Liver (tissue), 3 donors: ENCODE measurements at regions not wholly inside any gene's neighbourhood (a gene's known extent, or its start where the extent isn't known, plus 50 kb on each side); places are given as distances from the start of the nearest gene placed in this dataset.
"Not testable (repeated sequence)": the region's sequence is repeated elsewhere in the genome, so short reads cannot be mapped to it uniquely, and the experiment has no call there.

Source experiments
- CTCF ChIP-seq: fragments of 150-350 bp; IDR thresholded peaks from 2 replicates; pipeline ENCODE4 v1.5.1; 2017; ENCODE audit warnings: improper control_type of control experiment, low read depth, low read length; ENCODE audit not compliant: missing input control
- EGR1 ChIP-seq, 2 donors: IDR thresholded peaks; 2 replicates each; pipeline ENCODE4 v1.6.1; 2016 to 2018; ENCODE audit warnings: antibody characterized with exemption in 2 of 2, low read depth in 2 of 2
- FOXA1 ChIP-seq: IDR thresholded peaks from 2 replicates; pipeline ENCODE4 v1.6.1; 2016; ENCODE audit warnings: antibody characterized with exemption
- FOXA2 ChIP-seq: IDR thresholded peaks from 2 replicates; pipeline ENCODE4 v1.6.1; 2016; ENCODE audit warnings: antibody characterized with exemption
- HNF4G ChIP-seq: IDR thresholded peaks from 2 replicates; pipeline ENCODE4 v1.6.1; 2016; ENCODE audit warnings: antibody characterized with exemption
- JUND ChIP-seq, 2 donors: IDR thresholded peaks; 2 replicates each; pipeline ENCODE4 v1.6.1; 2016; ENCODE audit warnings: antibody characterized with exemption in 2 of 2
- MAX ChIP-seq: IDR thresholded peaks from 2 replicates; pipeline ENCODE4 v1.6.1; 2016; ENCODE audit warnings: antibody characterized with exemption
- RAD21 ChIP-seq, 2 donors: IDR thresholded peaks; 2 replicates each; pipeline ENCODE4 v1.6.1; 2016; ENCODE audit warnings: antibody characterized with exemption in 2 of 2, mild to moderate bottlenecking in 2 of 2
- REST ChIP-seq: IDR thresholded peaks from 2 replicates; pipeline ENCODE4 v1.6.1; 2016; ENCODE audit warnings: antibody characterized with exemption, mild to moderate bottlenecking
- RXRA ChIP-seq, 2 donors: IDR thresholded peaks; 2 replicates each; pipeline ENCODE4 v1.6.1; 2017 to 2018; ENCODE audit warnings: antibody characterized with exemption in 2 of 2, mild to moderate bottlenecking in 1 of 2
- SP1 ChIP-seq: IDR thresholded peaks from 2 replicates; pipeline ENCODE4 v1.6.1; 2018; ENCODE audit warnings: antibody characterized with exemption, mild to moderate bottlenecking
- TAF1 ChIP-seq: conservative IDR thresholded peaks from 2 replicates; pipeline ENCODE4 v1.6.1; 2016; ENCODE audit warnings: antibody characterized with exemption, mild to moderate bottlenecking
- YY1 ChIP-seq: IDR thresholded peaks from 2 replicates; pipeline ENCODE4 v1.6.1; 2016; ENCODE audit warnings: antibody characterized with exemption, mild to moderate bottlenecking
- ZBTB33 ChIP-seq: IDR thresholded peaks from 2 replicates; pipeline ENCODE4 v1.6.1; 2016; ENCODE audit warnings: antibody characterized with exemption
- donor health status: healthy.
- donor health status: healthy.

- TF ChIP-seq SP1; TAF1; CTCF; RXRA (IDR thresholded peaks at IDR 0.05); ZBTB33; FOXA1; REST; MAX; RAD21 (IDR thresholded peaks at IDR 0.05); JUND (IDR thresholded peaks at IDR 0.05); FOXA2; YY1; EGR1 (IDR thresholded peaks at IDR 0.05; ENCODE audit: low read depth in 2 of 2); HNF4G: not testable (repeated sequence)
These were observed 2565.9 kb upstream of the TPTE start for GRCh38 chr21:7955358-7956073.
